Endothelial cell (in vitro differentiated cells): ENCODE measurements at regions not wholly inside any gene's neighbourhood (a gene's known extent, or its start where the extent isn't known, plus 50 kb on each side); places are given as distances from the start of the nearest gene placed in this dataset.

ENCODE experiments used
- DNase-seq: peaks from one replicate; pipeline ENCODE4 v3.0.0; 2021; ENCODE audit warnings: low spot score
- H3K27ac Mint-ChIP-seq: one replicate; pipeline ENCODE4 v1.8.0; 2021; ENCODE audit warnings: mixed read lengths, inconsistent platforms; ENCODE audit not compliant: unreplicated experiment
- H3K27me3 Mint-ChIP-seq: one replicate; pipeline ENCODE4 v1.8.0; 2021; ENCODE audit warnings: mild to moderate bottlenecking, moderate library complexity, mixed read lengths, inconsistent platforms; ENCODE audit not compliant: unreplicated experiment
- H3K36me3 Mint-ChIP-seq: one replicate; pipeline ENCODE4 v1.8.0; 2021; ENCODE audit warnings: mild to moderate bottlenecking, low read depth, mixed read lengths, inconsistent platforms; ENCODE audit not compliant: unreplicated experiment
- H3K4me1 Mint-ChIP-seq: one replicate; pipeline ENCODE4 v1.8.0; 2021; ENCODE audit warnings: mild to moderate bottlenecking, mixed read lengths, inconsistent platforms; ENCODE audit not compliant: unreplicated experiment
- H3K4me3 Mint-ChIP-seq: one replicate; pipeline ENCODE4 v1.8.0; 2021; ENCODE audit warnings: mild to moderate bottlenecking, mixed read lengths, inconsistent platforms; ENCODE audit not compliant: unreplicated experiment
- H3K9me3 Mint-ChIP-seq: one replicate; pipeline ENCODE4 v1.8.0; 2021; ENCODE audit warnings: mixed read lengths, inconsistent platforms; ENCODE audit not compliant: unreplicated experiment
- TF ChIP-seq, protein P1 (sequence below): fragments of 200-600 bp; sonication (generic); IDR thresholded peaks from one replicate; pipeline ENCODE4 v1.5.0; 2021; ENCODE audit warnings: antibody characterized with exemption; ENCODE audit not compliant: unreplicated experiment

DNA sequence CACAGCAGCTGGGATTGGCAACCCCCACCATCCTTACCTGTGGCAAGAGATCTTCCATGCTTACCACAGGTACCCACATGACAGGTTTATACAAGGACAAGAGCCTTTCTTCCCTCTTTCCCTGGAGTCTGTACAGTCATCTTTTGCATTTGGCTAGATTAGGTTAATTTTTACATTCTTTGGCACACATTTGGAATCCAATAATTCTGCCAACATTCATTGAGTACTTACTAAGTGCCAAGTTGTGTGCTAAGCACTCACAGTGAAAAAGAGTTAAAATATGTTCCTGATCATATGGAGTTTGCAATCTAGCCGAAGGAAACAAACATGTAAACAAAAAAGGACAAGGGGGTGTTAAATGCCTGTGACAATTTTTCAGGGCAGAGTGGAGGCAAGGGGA, 50.0 kb upstream of the OPCML start:
- TF ChIP-seq, protein P1, sequence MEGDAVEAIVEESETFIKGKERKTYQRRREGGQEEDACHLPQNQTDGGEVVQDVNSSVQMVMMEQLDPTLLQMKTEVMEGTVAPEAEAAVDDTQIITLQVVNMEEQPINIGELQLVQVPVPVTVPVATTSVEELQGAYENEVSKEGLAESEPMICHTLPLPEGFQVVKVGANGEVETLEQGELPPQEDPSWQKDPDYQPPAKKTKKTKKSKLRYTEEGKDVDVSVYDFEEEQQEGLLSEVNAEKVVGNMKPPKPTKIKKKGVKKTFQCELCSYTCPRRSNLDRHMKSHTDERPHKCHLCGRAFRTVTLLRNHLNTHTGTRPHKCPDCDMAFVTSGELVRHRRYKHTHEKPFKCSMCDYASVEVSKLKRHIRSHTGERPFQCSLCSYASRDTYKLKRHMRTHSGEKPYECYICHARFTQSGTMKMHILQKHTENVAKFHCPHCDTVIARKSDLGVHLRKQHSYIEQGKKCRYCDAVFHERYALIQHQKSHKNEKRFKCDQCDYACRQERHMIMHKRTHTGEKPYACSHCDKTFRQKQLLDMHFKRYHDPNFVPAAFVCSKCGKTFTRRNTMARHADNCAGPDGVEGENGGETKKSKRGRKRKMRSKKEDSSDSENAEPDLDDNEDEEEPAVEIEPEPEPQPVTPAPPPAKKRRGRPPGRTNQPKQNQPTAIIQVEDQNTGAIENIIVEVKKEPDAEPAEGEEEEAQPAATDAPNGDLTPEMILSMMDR, result no peak
- H3K27me3 Mint-ChIP-seq, result peaks cover 2% of the 10 kb centered on the region
- no peaks in the 10 kb centered on the region for H3K36me3 Mint-ChIP-seq
- no peaks in the 10 kb centered on the region for H3K9me3 Mint-ChIP-seq
- H3K27ac Mint-ChIP-seq, result no peak overlapping the region
- H3K4me3 Mint-ChIP-seq, result no peak overlapping the region
- no peak for DNase-seq
- H3K4me1 Mint-ChIP-seq, result peaks cover 30% of the 10 kb centered on the region
